NT2/D1 (cell line): ENCODE measurements at regions not wholly inside any gene's neighbourhood (a gene's known extent, or its start where the extent isn't known, plus 50 kb on each side); places are given as distances from the start of the nearest gene placed in this dataset.
"Not testable (repeated sequence)": the region's sequence is repeated elsewhere in the genome, so short reads cannot be mapped to it uniquely, and the experiment has no call there.

Source experiments
- DNase-seq: peaks from one replicate; pipeline ENCODE4 v3.0.0-alpha.2; 2011; ENCODE audit warnings: low read depth, low spot score
- H3K27me3 ChIP-seq: 2 replicates; pipeline ENCODE4 v1.6.0; 2011; ENCODE audit warnings: mild to moderate bottlenecking; ENCODE audit not compliant: insufficient read length, insufficient read depth
- H3K36me3 ChIP-seq: 2 replicates; pipeline ENCODE4 v1.6.1; 2011; ENCODE audit warnings: mild to moderate bottlenecking, low read length, mixed read lengths; ENCODE audit not compliant: insufficient read depth, insufficient read length
- H3K4me1 ChIP-seq: 2 replicates; pipeline ENCODE4 v1.5.1; 2011; ENCODE audit not compliant: insufficient read depth, insufficient read length
- H3K4me3 ChIP-seq: 2 replicates; pipeline ENCODE4 v1.5.1; 2011; ENCODE audit warnings: low read depth; ENCODE audit not compliant: insufficient read length
- H3K9ac ChIP-seq: 2 replicates; pipeline ENCODE4 v1.6.0; 2011; ENCODE audit warnings: low read depth; ENCODE audit not compliant: insufficient read length
- H3K9me3 ChIP-seq: 2 replicates; pipeline ENCODE4 v1.5.1; 2011; ENCODE audit warnings: mild to moderate bottlenecking, low read length; ENCODE audit not compliant: insufficient read depth
- SUZ12 ChIP-seq: IDR thresholded peaks from 2 replicates; pipeline ENCODE4 v1.6.1; 2011; ENCODE audit not compliant: insufficient read length, insufficient read depth; ENCODE audit errors: extremely low read depth
- YY1 ChIP-seq: IDR thresholded peaks from 2 replicates; pipeline ENCODE4 v1.6.1; 2011; ENCODE audit not compliant: insufficient read length, insufficient read depth
- ZNF274 ChIP-seq: IDR thresholded peaks from 2 replicates; pipeline ENCODE4 v1.6.1; 2011; ENCODE audit warnings: mild to moderate bottlenecking, low read depth, low read length

- DNase-seq: peak; percentile 11
- Histone ChIP-seq H3K9me3 (no peaks in the 10 kb centered on the region), H3K36me3 (no peaks in the 10 kb centered on the region), H3K9ac (no peak overlapping the region), H3K4me3 (no peak overlapping the region), H3K4me1 (no peaks in the 10 kb centered on the region), H3K27me3 (no peaks in the 10 kb centered on the region)
- TF ChIP-seq YY1 (no peak), SUZ12 (no peak), ZNF274 (no peak)
Observed at GRCh38 chr2:193240752-193241151, 1046.0 kb upstream of the TMEFF2 start.

- H3K4me3 ChIP-seq: no peak overlapping the region
- H3K9ac ChIP-seq: no peak overlapping the region
- no peaks in the 10 kb centered on the region for H3K9me3 ChIP-seq
- no peaks in the 10 kb centered on the region for H3K27me3 ChIP-seq
- DNase-seq: no peak
- H3K36me3 ChIP-seq: no peaks in the 10 kb centered on the region
- TF ChIP-seq YY1 (no peak), ZNF274 (no peak), SUZ12 (no peak)
- no peaks in the 10 kb centered on the region for H3K4me1 ChIP-seq
Observed at GRCh38 chr2:193231634-193232033, 1036.9 kb upstream of the TMEFF2 start.

- Histone ChIP-seq H3K4me3 (no peak overlapping the region), H3K9me3 (no peaks in the 10 kb centered on the region; the same call in 1 of the 2 replicates), H3K4me1 (no peaks in the 10 kb centered on the region), H3K36me3 (no peaks in the 10 kb centered on the region), H3K9ac (no peak overlapping the region), H3K27me3 (no peaks in the 10 kb centered on the region)
- DNase-seq: no peak
- TF ChIP-seq SUZ12: no peak
- TF ChIP-seq ZNF274: no peak
- no peak for TF ChIP-seq YY1
Observed at GRCh38 chr2:193228276-193228675, 1033.5 kb upstream of the TMEFF2 start.

- DNase-seq: no peak
- TF ChIP-seq ZNF274 (no peak), SUZ12 (no peak), YY1 (no peak)
- Histone ChIP-seq H3K4me3 (no peak overlapping the region), H3K9me3 (no peaks in the 10 kb centered on the region; the same call in 1 of the 2 replicates), H3K36me3 (no peaks in the 10 kb centered on the region), H3K9ac (no peak overlapping the region), H3K27me3 (no peaks in the 10 kb centered on the region), H3K4me1 (no peaks in the 10 kb centered on the region)
Observed at GRCh38 chr2:193222454-193222853, 1027.7 kb upstream of the TMEFF2 start.

GRCh38 chr2:193219413-193219812, 1024.7 kb upstream of the TMEFF2 start:
- no peaks in the 10 kb centered on the region for H3K4me1 ChIP-seq
- TF ChIP-seq SUZ12: no peak
- TF ChIP-seq YY1: no peak
- TF ChIP-seq ZNF274: no peak

GRCh38 chr2:193201583-193201982, 1006.9 kb upstream of the TMEFF2 start:
- H3K9ac ChIP-seq: no peak overlapping the region
- H3K4me1 ChIP-seq: no peaks in the 10 kb centered on the region
- H3K4me3 ChIP-seq: no peak overlapping the region
- TF ChIP-seq YY1: no peak
- no peak for TF ChIP-seq ZNF274
- TF ChIP-seq SUZ12: no peak
- no peaks in the 10 kb centered on the region for H3K27me3 ChIP-seq
- H3K36me3 ChIP-seq: no peaks in the 10 kb centered on the region
- H3K9me3 ChIP-seq: no peaks in the 10 kb centered on the region
- no peak for DNase-seq

More at GRCh38 chr2:193219413-193219812, 1024.7 kb upstream of the TMEFF2 start:
- Histone ChIP-seq H3K27me3 (no peaks in the 10 kb centered on the region), H3K9me3 (no peaks in the 10 kb centered on the region), H3K9ac (no peak overlapping the region), H3K4me3 (no peak overlapping the region), H3K36me3 (no peaks in the 10 kb centered on the region)
- no peak for DNase-seq

GRCh38 chr2:193199322-193199721, 1004.6 kb upstream of the TMEFF2 start:
- Histone ChIP-seq H3K36me3 (no peaks in the 10 kb centered on the region), H3K4me1 (no peaks in the 10 kb centered on the region), H3K9ac (no peak overlapping the region), H3K9me3 (no peaks in the 10 kb centered on the region), H3K4me3 (no peak overlapping the region), H3K27me3 (no peaks in the 10 kb centered on the region)
- no peak for DNase-seq
- TF ChIP-seq YY1 (no peak), ZNF274 (no peak), SUZ12 (no peak)

- Histone ChIP-seq H3K9me3 (no peaks in the 10 kb centered on the region), H3K27me3 (no peaks in the 10 kb centered on the region), H3K36me3 (no peaks in the 10 kb centered on the region), H3K4me3 (no peak overlapping the region), H3K9ac (no peak overlapping the region), H3K4me1 (no peaks in the 10 kb centered on the region)
- TF ChIP-seq YY1 (no peak), SUZ12 (no peak), ZNF274 (no peak)
- no peak for DNase-seq
Observed at GRCh38 chr2:193187816-193188215, 993.1 kb upstream of the TMEFF2 start.

- not testable (repeated sequence) for H3K9me3 ChIP-seq, H3K36me3 ChIP-seq, H3K9ac ChIP-seq, H3K27me3 ChIP-seq, DNase-seq, H3K4me3 ChIP-seq, H3K4me1 ChIP-seq
Observed at GRCh38 chr2:193170981-193171380, 976.2 kb upstream of the TMEFF2 start.
